ENCODE measurements at regions not wholly inside any gene's neighbourhood (a gene's known extent, or its start where the extent isn't known, plus 50 kb on each side); places are given as distances from the start of the nearest gene placed in this dataset.

DNA sequence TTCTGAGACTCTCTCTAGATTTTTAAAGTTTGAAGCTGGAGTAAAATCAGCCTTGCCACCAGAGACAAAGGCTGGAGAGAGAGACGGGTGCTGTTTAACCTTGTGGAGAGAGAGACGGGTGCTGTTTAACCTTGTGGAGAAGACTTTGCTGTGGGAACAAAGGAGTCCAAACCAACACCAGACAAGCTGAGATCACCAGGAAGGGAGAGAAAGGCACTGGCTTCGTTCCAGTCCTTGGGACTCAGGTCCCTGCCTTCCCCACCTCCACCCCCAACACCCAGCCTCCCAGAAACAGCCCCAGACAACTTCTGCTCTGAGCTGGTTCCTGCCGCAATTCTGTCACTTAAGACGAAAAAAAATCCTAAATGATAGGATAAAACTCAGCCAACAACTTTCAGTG, 1389.3 kb downstream of the AACS start:
- in situ Hi-C loops (cut with MboI; ENCODE audit: low sequenced_read_pairs in 4 of 4) (no loop called here), intact Hi-C loops (cut with DNase I; ENCODE audit: low total_unique reads) (no loop called here)
- no peak for TF ChIP-seq POLR2A (IDR thresholded peaks at IDR 0.05)
- TF ChIP-seq, protein P1, sequence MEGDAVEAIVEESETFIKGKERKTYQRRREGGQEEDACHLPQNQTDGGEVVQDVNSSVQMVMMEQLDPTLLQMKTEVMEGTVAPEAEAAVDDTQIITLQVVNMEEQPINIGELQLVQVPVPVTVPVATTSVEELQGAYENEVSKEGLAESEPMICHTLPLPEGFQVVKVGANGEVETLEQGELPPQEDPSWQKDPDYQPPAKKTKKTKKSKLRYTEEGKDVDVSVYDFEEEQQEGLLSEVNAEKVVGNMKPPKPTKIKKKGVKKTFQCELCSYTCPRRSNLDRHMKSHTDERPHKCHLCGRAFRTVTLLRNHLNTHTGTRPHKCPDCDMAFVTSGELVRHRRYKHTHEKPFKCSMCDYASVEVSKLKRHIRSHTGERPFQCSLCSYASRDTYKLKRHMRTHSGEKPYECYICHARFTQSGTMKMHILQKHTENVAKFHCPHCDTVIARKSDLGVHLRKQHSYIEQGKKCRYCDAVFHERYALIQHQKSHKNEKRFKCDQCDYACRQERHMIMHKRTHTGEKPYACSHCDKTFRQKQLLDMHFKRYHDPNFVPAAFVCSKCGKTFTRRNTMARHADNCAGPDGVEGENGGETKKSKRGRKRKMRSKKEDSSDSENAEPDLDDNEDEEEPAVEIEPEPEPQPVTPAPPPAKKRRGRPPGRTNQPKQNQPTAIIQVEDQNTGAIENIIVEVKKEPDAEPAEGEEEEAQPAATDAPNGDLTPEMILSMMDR (IDR thresholded peaks at IDR 0.05 in 4 of 5, conservative IDR thresholded peaks at IDR 0.05 in 1 of 5): no peak
- no peak for ATAC-seq
- Histone ChIP-seq H3K4me1 (no peaks in the 10 kb centered on the region), H3K4me3 (no peak overlapping the region), H3K27me3 (no peaks in the 10 kb centered on the region), H3K9me3 (no peaks in the 10 kb centered on the region), H3K36me3 (no peaks in the 10 kb centered on the region), H3K27ac (no peak overlapping the region)
- DNase-seq: no peak

DNA sequence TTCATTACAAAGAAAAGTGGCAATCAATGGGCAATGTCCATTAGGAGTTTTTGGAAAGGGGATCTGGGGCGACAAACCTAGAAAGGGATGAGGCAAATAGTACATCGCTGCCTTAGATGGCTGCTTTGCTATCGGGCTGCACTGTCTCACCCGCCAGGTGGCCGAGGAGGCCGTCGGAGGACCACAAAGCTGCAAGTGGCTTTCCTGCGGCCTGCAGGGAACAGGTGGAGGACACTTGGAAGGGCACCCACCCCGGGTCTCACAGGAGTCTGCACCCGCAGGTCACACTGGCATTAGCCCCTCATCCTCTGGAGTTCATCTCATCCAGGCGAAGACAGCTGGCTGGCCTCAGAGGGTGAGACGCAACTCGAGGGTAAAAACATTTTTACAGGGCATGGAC, 1392.5 kb downstream of the AACS start:
- in situ Hi-C loops (cut with MboI; ENCODE audit: low sequenced_read_pairs in 4 of 4): no loop called here
- DNase-seq (no peak), ATAC-seq (no peak)
- Histone ChIP-seq H3K9me3 (no peaks in the 10 kb centered on the region), H3K4me3 (no peak overlapping the region), H3K27ac (no peak overlapping the region), H3K27me3 (no peaks in the 10 kb centered on the region), H3K36me3 (no peaks in the 10 kb centered on the region), H3K4me1 (no peaks in the 10 kb centered on the region)
- intact Hi-C loops (cut with DNase I; ENCODE audit: low total_unique reads): no loop called here
- TF ChIP-seq, protein P1 (IDR thresholded peaks at IDR 0.05 in 4 of 5, conservative IDR thresholded peaks at IDR 0.05 in 1 of 5): no peak
- TF ChIP-seq POLR2A (IDR thresholded peaks at IDR 0.05): no peak

DNA sequence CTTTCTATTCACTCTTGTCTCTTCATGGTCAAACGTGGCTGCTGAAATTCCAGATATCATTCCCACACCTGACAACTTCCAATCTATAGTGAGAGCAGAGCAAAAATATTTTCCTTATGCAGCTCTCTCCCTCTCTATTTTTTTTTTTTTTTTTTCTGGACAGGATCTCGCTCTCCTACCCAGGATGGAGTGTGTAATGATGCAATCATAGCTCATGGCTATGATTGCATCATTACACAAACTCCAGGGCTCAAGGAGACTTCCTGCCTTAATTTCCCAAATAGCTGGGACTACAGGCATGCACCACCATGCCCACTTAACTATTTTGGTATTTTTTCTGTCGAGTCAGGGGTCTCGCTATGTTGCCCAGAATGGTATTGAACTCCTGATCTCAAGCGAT, 1398.9 kb downstream of the AACS start:
- TF ChIP-seq POLR2A (IDR thresholded peaks at IDR 0.05): no peak
- TF ChIP-seq, protein P1 (IDR thresholded peaks at IDR 0.05 in 4 of 5, conservative IDR thresholded peaks at IDR 0.05 in 1 of 5): no peak
- Histone ChIP-seq H3K27me3 (no peaks in the 10 kb centered on the region), H3K4me3 (no peak overlapping the region), H3K36me3 (no peaks in the 10 kb centered on the region), H3K27ac (no peak overlapping the region), H3K9me3 (no peaks in the 10 kb centered on the region), H3K4me1 (no peaks in the 10 kb centered on the region)
- in situ Hi-C loops (cut with MboI; ENCODE audit: low sequenced_read_pairs in 4 of 4) (no loop called here), intact Hi-C loops (cut with DNase I; ENCODE audit: low total_unique reads) (no loop called here)
- ATAC-seq (no peak), DNase-seq (no peak)

DNA sequence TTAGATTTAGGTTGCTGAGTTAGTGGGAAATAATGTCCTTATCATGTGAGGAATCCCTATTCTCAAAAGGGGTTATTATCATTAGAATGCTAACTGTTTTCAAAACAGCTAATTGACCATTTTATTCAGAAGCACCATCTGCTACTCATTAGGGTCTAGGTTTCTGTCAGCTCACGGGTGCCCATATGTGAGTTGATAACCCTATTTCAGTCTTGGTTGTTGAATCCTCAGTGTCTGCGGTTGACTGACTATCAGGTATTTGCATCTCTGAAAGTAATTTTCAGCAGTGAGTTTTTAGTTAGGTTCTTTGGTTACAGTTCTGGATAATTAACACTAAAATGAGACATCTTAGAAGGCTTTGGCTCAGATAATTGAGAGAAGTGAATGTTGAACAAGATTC, 1404.0 kb downstream of the AACS start:
- Histone ChIP-seq H3K4me3 (no peak overlapping the region), H3K27me3 (no peaks in the 10 kb centered on the region), H3K36me3 (no peaks in the 10 kb centered on the region), H3K27ac (no peak overlapping the region), H3K4me1 (no peaks in the 10 kb centered on the region), H3K9me3 (no peaks in the 10 kb centered on the region)
- TF ChIP-seq, protein P1 (IDR thresholded peaks at IDR 0.05 in 4 of 5, conservative IDR thresholded peaks at IDR 0.05 in 1 of 5): no peak
- no peak for TF ChIP-seq POLR2A (IDR thresholded peaks at IDR 0.05)
- DNase-seq (no peak), ATAC-seq (no peak)
- intact Hi-C loops (cut with DNase I; ENCODE audit: low total_unique reads): no loop called here
- in situ Hi-C loops (cut with MboI; ENCODE audit: low sequenced_read_pairs in 4 of 4): no loop called here

DNA sequence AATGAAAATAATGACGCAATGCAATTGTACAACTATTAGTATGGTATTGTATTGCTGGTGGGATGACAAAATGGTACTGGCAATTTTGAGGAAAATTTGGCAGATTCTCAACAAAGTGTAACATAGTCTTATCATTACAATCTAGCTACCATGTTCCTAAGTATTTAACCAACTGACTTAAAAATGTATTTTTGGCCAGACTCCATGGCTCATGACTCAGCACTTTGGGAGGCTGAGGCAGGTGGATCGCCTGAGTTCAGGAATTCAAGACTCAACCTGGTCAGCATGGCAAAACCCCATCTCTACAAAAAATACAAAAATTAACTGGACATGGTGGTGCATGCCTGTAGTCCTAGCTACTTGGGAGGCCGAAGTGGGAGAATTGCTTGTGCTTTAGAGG, 1409.5 kb downstream of the AACS start:
- Histone ChIP-seq H3K27ac (no peak overlapping the region), H3K27me3 (no peaks in the 10 kb centered on the region), H3K36me3 (no peaks in the 10 kb centered on the region), H3K9me3 (no peaks in the 10 kb centered on the region), H3K4me1 (no peaks in the 10 kb centered on the region), H3K4me3 (no peak overlapping the region)
- intact Hi-C loops (cut with DNase I; ENCODE audit: low total_unique reads) (no loop called here), in situ Hi-C loops (cut with MboI; ENCODE audit: low sequenced_read_pairs in 4 of 4) (no loop called here)
- no peak for DNase-seq
- ATAC-seq: no peak
- no peak for TF ChIP-seq POLR2A (IDR thresholded peaks at IDR 0.05)
- TF ChIP-seq, protein P1 (IDR thresholded peaks at IDR 0.05 in 4 of 5, conservative IDR thresholded peaks at IDR 0.05 in 1 of 5): no peak

Measured in gastrocnemius medialis (tissue), 4 donors.